ENCODE measurements at regions not wholly inside any gene's neighbourhood (a gene's known extent, or its start where the extent isn't known, plus 50 kb on each side); places are given as distances from the start of the nearest gene placed in this dataset.

GRCh38 chr10:125276133-125276532, 115.8 kb upstream of the CTBP2 start:
- no peak for TF ChIP-seq CTCF (IDR thresholded peaks at IDR 0.05; ENCODE audit: insufficient read depth, low read depth, low read length, missing control alignments)
- no peak for DNase-seq (ENCODE audit: low read depth)
- H3K4me3 ChIP-seq (ENCODE audit: low read depth, low read length): no peak overlapping the region

- no peak overlapping the region for H3K4me3 ChIP-seq (ENCODE audit: low read depth, low read length)
- DNase-seq (ENCODE audit: low read depth): no peak
- no peak for TF ChIP-seq CTCF (IDR thresholded peaks at IDR 0.05; ENCODE audit: insufficient read depth, low read depth, low read length, missing control alignments)
Observed at GRCh38 chr10:125274961-125275360, 114.6 kb upstream of the CTBP2 start.

GRCh38 chr10:125273023-125273422, 112.7 kb upstream of the CTBP2 start:
- H3K4me3 ChIP-seq (ENCODE audit: low read depth, low read length): no peak overlapping the region
- no peak for DNase-seq (ENCODE audit: low read depth)
- TF ChIP-seq CTCF (IDR thresholded peaks at IDR 0.05; ENCODE audit: insufficient read depth, low read depth, low read length, missing control alignments): no peak

GRCh38 chr10:125269716-125270115, 109.4 kb upstream of the CTBP2 start:
- H3K4me3 ChIP-seq (ENCODE audit: low read depth, low read length): no peak overlapping the region
- no peak for TF ChIP-seq CTCF (IDR thresholded peaks at IDR 0.05; ENCODE audit: insufficient read depth, low read depth, low read length, missing control alignments)
- no peak for DNase-seq (ENCODE audit: low read depth)

- DNase-seq (ENCODE audit: low read depth): no peak
- no peak for TF ChIP-seq CTCF (IDR thresholded peaks at IDR 0.05; ENCODE audit: insufficient read depth, low read depth, low read length, missing control alignments)
Observed at GRCh38 chr10:125266966-125267365, 106.6 kb upstream of the CTBP2 start.

GRCh38 chr10:125266541-125266940, 106.2 kb upstream of the CTBP2 start:
- no peak for TF ChIP-seq CTCF (IDR thresholded peaks at IDR 0.05; ENCODE audit: insufficient read depth, low read depth, low read length, missing control alignments)
- DNase-seq (ENCODE audit: low read depth): no peak

More at GRCh38 chr10:125266966-125267365, 106.6 kb upstream of the CTBP2 start:
- no peak overlapping the region for H3K4me3 ChIP-seq (ENCODE audit: low read depth, low read length)

GRCh38 chr10:125265579-125265955, 105.2 kb upstream of the CTBP2 start:
- no peak for TF ChIP-seq CTCF (IDR thresholded peaks at IDR 0.05; ENCODE audit: insufficient read depth, low read depth, low read length, missing control alignments)
- DNase-seq (ENCODE audit: low read depth): no peak
- H3K4me3 ChIP-seq (ENCODE audit: low read depth, low read length): no peak overlapping the region

More at GRCh38 chr10:125266541-125266940, 106.2 kb upstream of the CTBP2 start:
- no peak overlapping the region for H3K4me3 ChIP-seq (ENCODE audit: low read depth, low read length)

All from GM12865 (cell line).